ENCODE measurements at regions not wholly inside any gene's neighbourhood (a gene's known extent, or its start where the extent isn't known, plus 50 kb on each side); places are given as distances from the start of the nearest gene placed in this dataset.

- no peak for DNase-seq (ENCODE audit: low read depth)
Observed at GRCh38 chr17:63333869-63334268, 112.2 kb downstream of the CYB561 start.

- DNase-seq (ENCODE audit: low read depth), result no peak
Observed at GRCh38 chr17:63335831-63336230, 110.3 kb downstream of the CYB561 start.

- DNase-seq (ENCODE audit: low read depth), result no peak
Observed at GRCh38 chr17:63337579-63337978, 108.5 kb downstream of the CYB561 start.

- DNase-seq (ENCODE audit: low read depth), result no peak
Observed at GRCh38 chr17:63338272-63338671, 107.8 kb downstream of the CYB561 start.

- DNase-seq (ENCODE audit: low read depth), result no peak
Observed at GRCh38 chr17:63341276-63341675, 104.8 kb downstream of the CYB561 start.

- DNase-seq (ENCODE audit: low read depth), result no peak
Observed at GRCh38 chr17:63344383-63344782, 101.7 kb downstream of the CYB561 start.

GRCh38 chr17:63345611-63346010 is 100.5 kb downstream of the CYB561 start:
- no peak for DNase-seq (ENCODE audit: low read depth)

GRCh38 chr17:63347475-63347874 is 98.6 kb downstream of the CYB561 start:
- no peak for DNase-seq (ENCODE audit: low read depth)

GRCh38 chr17:63349478-63350000 is 96.6 kb downstream of the CYB561 start:
- no peak for DNase-seq (ENCODE audit: low read depth)

- no peak for DNase-seq (ENCODE audit: low read depth)
Observed at GRCh38 chr17:63350364-63350763, 95.7 kb downstream of the CYB561 start.

GRCh38 chr17:63354256-63354655 is 91.8 kb downstream of the CYB561 start:
- no peak for DNase-seq (ENCODE audit: low read depth)

- DNase-seq (ENCODE audit: low read depth), result peak; percentile 93
Observed at GRCh38 chr17:63356337-63356757, 89.8 kb downstream of the CYB561 start.

GRCh38 chr17:63358111-63358839 is 87.8 kb downstream of the CYB561 start:
- peak; percentile 93 for DNase-seq (ENCODE audit: low read depth)

- DNase-seq (ENCODE audit: low read depth), result no peak
Observed at GRCh38 chr17:63358956-63359355, 87.2 kb downstream of the CYB561 start.

GRCh38 chr17:63361182-63361581 is 84.9 kb downstream of the CYB561 start:
- DNase-seq (ENCODE audit: low read depth), result no peak

- DNase-seq (ENCODE audit: low read depth), result no peak
Observed at GRCh38 chr17:63362115-63362514, 84.0 kb downstream of the CYB561 start.

GRCh38 chr17:63364387-63364786 is 81.7 kb downstream of the CYB561 start:
- DNase-seq (ENCODE audit: low read depth), result no peak

- DNase-seq (ENCODE audit: low read depth), result no peak
Observed at GRCh38 chr17:63364944-63365343, 81.2 kb downstream of the CYB561 start.

- DNase-seq (ENCODE audit: low read depth), result no peak
Observed at GRCh38 chr17:63365366-63366240, 80.5 kb downstream of the CYB561 start.

- DNase-seq (ENCODE audit: low read depth), result no peak
Observed at GRCh38 chr17:63366241-63366566, 79.9 kb downstream of the CYB561 start.

- DNase-seq (ENCODE audit: low read depth), result peak; percentile 63
Observed at GRCh38 chr17:63369233-63369632, 76.9 kb downstream of the CYB561 start.

GRCh38 chr17:63370696-63371095 is 75.4 kb downstream of the CYB561 start:
- no peak for DNase-seq (ENCODE audit: low read depth)

GRCh38 chr17:63376949-63377348 is 69.2 kb downstream of the CYB561 start:
- no peak for DNase-seq (ENCODE audit: low read depth)

Data from HT1080 (cell line).